ENCODE measurements at regions not wholly inside any gene's neighbourhood (a gene's known extent, or its start where the extent isn't known, plus 50 kb on each side); places are given as distances from the start of the nearest gene placed in this dataset.

GRCh38 chr15:47934342-47934741 is 186.4 kb upstream of the SLC24A5 start:
- TF ChIP-seq TAF1 (IDR thresholded peaks at IDR 0.05; ENCODE audit: low read depth, low read length) (no peak), SPI1 (IDR thresholded peaks at IDR 0.05; ENCODE audit: low read depth, low read length) (no peak), POU2F2 (IDR thresholded peaks at IDR 0.05; ENCODE audit: low read depth, low read length) (no peak), POLR2A (IDR thresholded peaks at IDR 0.05; ENCODE audit: low read depth, low read length) (no peak), POLR2AphosphoS5 (IDR thresholded peaks at IDR 0.05; ENCODE audit: low read depth, low read length) (no peak), PAX5 (IDR thresholded peaks at IDR 0.05; ENCODE audit: insufficient read depth, low read length, severe bottlenecking) (no peak)
- FAIRE-seq = no peak
- DNase-seq (ENCODE audit: insufficient read length, low spot score) = no peak

GRCh38 chr15:47937834-47938233 is 183.0 kb upstream of the SLC24A5 start:
- TF ChIP-seq SPI1 (IDR thresholded peaks at IDR 0.05; ENCODE audit: low read depth, low read length) = no peak
- TF ChIP-seq POU2F2 (IDR thresholded peaks at IDR 0.05; ENCODE audit: low read depth, low read length) = no peak
- TF ChIP-seq PAX5 (IDR thresholded peaks at IDR 0.05; ENCODE audit: insufficient read depth, low read length, severe bottlenecking) = no peak
- no peak for TF ChIP-seq TAF1 (IDR thresholded peaks at IDR 0.05; ENCODE audit: low read depth, low read length)
- TF ChIP-seq POLR2AphosphoS5 (IDR thresholded peaks at IDR 0.05; ENCODE audit: low read depth, low read length) = no peak
- no peak for TF ChIP-seq POLR2A (IDR thresholded peaks at IDR 0.05; ENCODE audit: low read depth, low read length)
- no peak for FAIRE-seq
- no peak for DNase-seq (ENCODE audit: insufficient read length, low spot score)

DNA sequence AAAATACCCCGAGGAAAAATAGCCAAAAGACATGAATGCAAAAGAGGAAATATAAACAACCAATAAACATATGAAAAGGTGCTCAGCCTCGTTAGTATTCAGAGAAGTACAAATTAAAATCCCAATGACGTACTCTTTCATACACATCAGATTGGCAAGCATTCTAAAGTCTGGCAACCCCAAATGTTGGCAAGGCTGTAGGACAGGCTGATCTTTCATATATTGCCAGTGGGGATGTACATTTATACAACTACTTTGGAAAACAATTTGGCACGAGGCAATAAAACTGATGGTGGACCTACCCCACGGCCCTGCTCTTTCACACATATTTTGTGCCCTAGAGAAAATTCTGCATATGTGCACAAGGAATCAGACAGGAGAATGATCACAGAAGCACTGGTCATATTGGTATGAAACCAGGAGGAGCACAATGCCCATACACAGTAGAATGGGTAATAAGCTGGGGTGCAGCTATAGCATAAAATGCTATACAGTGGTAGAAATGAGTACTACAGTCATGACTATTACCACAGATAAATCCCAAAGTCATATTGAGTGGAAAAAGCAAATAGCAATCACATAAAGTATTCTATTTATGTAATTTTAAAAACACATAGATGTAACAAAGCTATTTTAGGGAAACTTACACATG is 176.0 kb upstream of the SLC24A5 start:
- no peak for TF ChIP-seq POU2F2 (IDR thresholded peaks at IDR 0.05; ENCODE audit: low read depth, low read length)
- TF ChIP-seq PAX5 (IDR thresholded peaks at IDR 0.05; ENCODE audit: insufficient read depth, low read length, severe bottlenecking) = no peak
- no peak for TF ChIP-seq POLR2A (IDR thresholded peaks at IDR 0.05; ENCODE audit: low read depth, low read length)
- TF ChIP-seq TAF1 (IDR thresholded peaks at IDR 0.05; ENCODE audit: low read depth, low read length) = no peak
- no peak for TF ChIP-seq SPI1 (IDR thresholded peaks at IDR 0.05; ENCODE audit: low read depth, low read length)
- no peak for TF ChIP-seq POLR2AphosphoS5 (IDR thresholded peaks at IDR 0.05; ENCODE audit: low read depth, low read length)
- FAIRE-seq = peak; percentile 26
- no peak for DNase-seq (ENCODE audit: insufficient read length, low spot score)

DNA sequence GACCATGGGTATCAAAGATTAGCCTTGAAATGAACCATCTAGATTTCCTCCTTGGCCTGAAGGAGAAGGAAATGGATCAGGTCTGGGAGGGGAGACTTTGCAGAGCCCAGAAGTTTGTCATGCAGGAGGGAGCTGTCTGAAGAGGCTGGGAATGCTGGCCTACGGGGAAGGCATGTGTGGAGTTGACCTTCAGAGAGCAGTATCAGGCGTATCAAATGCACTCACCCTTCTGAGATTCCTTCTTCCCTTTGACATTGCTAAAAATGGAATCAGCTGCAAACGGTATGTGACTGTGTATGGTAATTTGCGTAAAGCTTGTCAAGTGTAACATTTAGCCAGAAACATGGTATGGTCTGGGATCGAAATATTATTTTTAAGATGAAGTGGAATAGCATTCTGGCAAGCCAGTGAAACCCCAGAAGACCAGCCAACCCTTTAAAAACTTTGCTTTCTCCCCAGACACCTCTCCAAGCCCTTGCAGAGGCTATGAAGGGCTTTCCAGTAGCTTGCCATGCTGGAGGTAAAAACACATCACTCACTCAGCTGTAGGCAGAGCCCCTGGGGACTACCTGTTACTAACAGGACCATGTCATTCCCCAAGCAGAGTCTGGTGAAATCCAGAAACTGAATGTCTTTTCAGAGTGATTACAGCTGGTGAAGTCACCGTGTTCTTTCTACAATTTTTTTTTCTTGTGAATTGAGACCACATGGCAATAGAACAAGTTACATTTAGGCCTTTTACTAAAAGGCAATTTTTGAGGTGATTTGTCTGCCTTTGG is 174.7 kb upstream of the SLC24A5 start:
- FAIRE-seq = no peak
- TF ChIP-seq POLR2A (IDR thresholded peaks at IDR 0.05; ENCODE audit: low read depth, low read length) (no peak), POU2F2 (IDR thresholded peaks at IDR 0.05; ENCODE audit: low read depth, low read length) (no peak), POLR2AphosphoS5 (IDR thresholded peaks at IDR 0.05; ENCODE audit: low read depth, low read length) (no peak), SPI1 (IDR thresholded peaks at IDR 0.05; ENCODE audit: low read depth, low read length) (no peak), PAX5 (IDR thresholded peaks at IDR 0.05; ENCODE audit: insufficient read depth, low read length, severe bottlenecking) (no peak), TAF1 (IDR thresholded peaks at IDR 0.05; ENCODE audit: low read depth, low read length) (no peak)
- DNase-seq (ENCODE audit: insufficient read length, low spot score) = no peak

- DNase-seq (ENCODE audit: insufficient read length, low spot score) = no peak
- FAIRE-seq = no peak
- TF ChIP-seq POLR2A (IDR thresholded peaks at IDR 0.05; ENCODE audit: low read depth, low read length) (no peak), SPI1 (IDR thresholded peaks at IDR 0.05; ENCODE audit: low read depth, low read length) (no peak), TAF1 (IDR thresholded peaks at IDR 0.05; ENCODE audit: low read depth, low read length) (no peak), PAX5 (IDR thresholded peaks at IDR 0.05; ENCODE audit: insufficient read depth, low read length, severe bottlenecking) (no peak), POLR2AphosphoS5 (IDR thresholded peaks at IDR 0.05; ENCODE audit: low read depth, low read length) (no peak), POU2F2 (IDR thresholded peaks at IDR 0.05; ENCODE audit: low read depth, low read length) (no peak)
Observed at GRCh38 chr15:47949815-47950214, 171.0 kb upstream of the SLC24A5 start.

DNA sequence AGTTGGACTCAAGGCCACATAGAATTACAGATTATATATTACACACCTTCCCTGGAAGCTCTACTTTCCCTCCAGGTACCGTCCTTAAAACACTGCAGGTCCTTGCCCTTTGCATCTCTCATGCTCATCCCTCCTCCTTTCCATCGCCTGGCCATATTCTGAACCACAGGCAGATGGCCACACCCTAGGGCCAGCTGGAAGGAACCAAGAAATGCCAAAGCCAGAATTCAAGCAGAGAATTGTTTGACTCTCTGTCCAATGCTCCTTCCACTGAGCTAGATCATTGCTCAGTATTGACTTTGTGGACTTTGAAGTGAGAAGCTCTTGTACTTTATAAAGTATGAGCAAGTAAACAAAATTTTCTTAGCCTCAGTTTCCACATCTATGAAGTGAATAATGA is 170.3 kb upstream of the SLC24A5 start:
- DNase-seq (ENCODE audit: insufficient read length, low spot score) (no peak), FAIRE-seq (no peak)
- TF ChIP-seq TAF1 (IDR thresholded peaks at IDR 0.05; ENCODE audit: low read depth, low read length) (no peak), POLR2AphosphoS5 (IDR thresholded peaks at IDR 0.05; ENCODE audit: low read depth, low read length) (no peak), SPI1 (IDR thresholded peaks at IDR 0.05; ENCODE audit: low read depth, low read length) (no peak), PAX5 (IDR thresholded peaks at IDR 0.05; ENCODE audit: insufficient read depth, low read length, severe bottlenecking) (no peak), POU2F2 (IDR thresholded peaks at IDR 0.05; ENCODE audit: low read depth, low read length) (no peak), POLR2A (IDR thresholded peaks at IDR 0.05; ENCODE audit: low read depth, low read length) (no peak)

DNA sequence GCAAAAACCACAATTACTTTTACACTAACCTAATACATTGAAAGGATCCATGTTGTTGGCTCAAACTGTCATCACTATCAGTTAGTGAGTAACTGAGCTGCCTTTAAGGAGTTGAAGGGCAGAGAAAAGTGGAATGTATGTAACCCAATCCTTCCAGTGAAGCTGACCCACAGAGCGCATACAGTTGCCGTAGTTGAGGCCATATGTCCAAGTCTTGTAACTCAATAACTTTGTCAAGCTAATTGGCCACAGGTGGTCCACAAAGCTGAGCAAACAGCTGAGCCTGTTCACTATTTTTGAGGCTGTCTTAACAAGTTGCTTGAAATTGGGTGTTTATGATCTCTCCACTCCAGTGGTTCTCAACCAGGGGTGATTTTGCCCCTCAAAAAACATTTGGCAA is 169.0 kb upstream of the SLC24A5 start:
- DNase-seq (ENCODE audit: insufficient read length, low spot score) (no peak), FAIRE-seq (no peak)
- TF ChIP-seq SPI1 (IDR thresholded peaks at IDR 0.05; ENCODE audit: low read depth, low read length) (no peak), PAX5 (IDR thresholded peaks at IDR 0.05; ENCODE audit: insufficient read depth, low read length, severe bottlenecking) (no peak), POLR2AphosphoS5 (IDR thresholded peaks at IDR 0.05; ENCODE audit: low read depth, low read length) (no peak), TAF1 (IDR thresholded peaks at IDR 0.05; ENCODE audit: low read depth, low read length) (no peak), POLR2A (IDR thresholded peaks at IDR 0.05; ENCODE audit: low read depth, low read length) (no peak), POU2F2 (IDR thresholded peaks at IDR 0.05; ENCODE audit: low read depth, low read length) (no peak)

DNA sequence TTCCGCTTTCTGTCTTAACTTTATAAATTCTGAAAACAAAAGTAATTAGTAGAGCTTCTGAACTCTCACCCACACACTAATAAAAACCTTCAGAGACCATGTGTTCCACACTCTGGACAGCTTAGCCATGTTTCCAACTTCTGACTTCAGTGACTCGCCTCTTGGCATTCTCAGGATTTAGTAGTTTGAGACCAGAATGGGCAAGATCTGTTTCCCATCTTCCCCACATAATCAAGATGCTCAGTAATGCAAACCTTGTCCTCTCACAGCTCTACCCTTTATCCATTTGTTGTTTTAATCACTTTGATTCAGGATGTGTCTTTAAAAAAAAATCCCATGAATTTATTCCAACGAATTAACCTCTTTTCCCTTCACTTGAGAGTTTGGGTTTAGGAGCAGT is 166.6 kb upstream of the SLC24A5 start:
- FAIRE-seq (no peak), DNase-seq (ENCODE audit: insufficient read length, low spot score) (no peak)
- TF ChIP-seq POU2F2 (IDR thresholded peaks at IDR 0.05; ENCODE audit: low read depth, low read length) (no peak), TAF1 (IDR thresholded peaks at IDR 0.05; ENCODE audit: low read depth, low read length) (no peak), SPI1 (IDR thresholded peaks at IDR 0.05; ENCODE audit: low read depth, low read length) (no peak), POLR2AphosphoS5 (IDR thresholded peaks at IDR 0.05; ENCODE audit: low read depth, low read length) (no peak)

DNA sequence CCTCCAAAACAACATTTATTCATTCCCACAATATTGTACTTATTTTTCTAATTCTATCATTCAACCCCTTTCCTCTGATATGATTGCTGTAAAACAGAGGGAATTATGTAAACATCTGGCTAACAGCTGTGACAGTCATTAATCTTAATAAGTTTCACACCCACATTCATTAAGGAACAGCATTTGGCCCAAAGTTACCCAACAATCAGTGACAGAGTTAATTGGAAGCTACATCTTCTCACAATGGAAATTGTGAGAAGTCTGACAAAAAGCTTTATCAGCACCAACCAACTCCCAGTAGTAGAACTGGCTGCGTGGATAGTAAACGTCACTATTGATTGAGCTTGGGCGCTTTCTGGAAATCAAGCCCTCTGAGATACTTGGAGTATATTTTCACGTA is 165.8 kb upstream of the SLC24A5 start:
- no peak for TF ChIP-seq TAF1 (IDR thresholded peaks at IDR 0.05; ENCODE audit: low read depth, low read length)
- no peak for TF ChIP-seq POLR2AphosphoS5 (IDR thresholded peaks at IDR 0.05; ENCODE audit: low read depth, low read length)
- no peak for TF ChIP-seq PAX5 (IDR thresholded peaks at IDR 0.05; ENCODE audit: insufficient read depth, low read length, severe bottlenecking)
- no peak for TF ChIP-seq POU2F2 (IDR thresholded peaks at IDR 0.05; ENCODE audit: low read depth, low read length)
- no peak for TF ChIP-seq SPI1 (IDR thresholded peaks at IDR 0.05; ENCODE audit: low read depth, low read length)
- no peak for TF ChIP-seq POLR2A (IDR thresholded peaks at IDR 0.05; ENCODE audit: low read depth, low read length)
- DNase-seq (ENCODE audit: insufficient read length, low spot score) = no peak
- no peak for FAIRE-seq

All from GM12891 (cell line).